GM12878 (cell line): ENCODE measurements at regions not wholly inside any gene's neighbourhood (a gene's known extent, or its start where the extent isn't known, plus 50 kb on each side); places are given as distances from the start of the nearest gene placed in this dataset.
A peak's percentile ranks its signal among the peaks of the same experiment; 100 is the strongest.

ENCODE experiments used
- ATAC-seq: fragments of 200-7000 bp; cut with Tn5 transposase; 3 replicates; pipeline ENCODE4 v1.9.1; 2020; ENCODE audit warnings: mild to moderate bottlenecking, moderate library complexity
- BruUV-seq: library from RNA; stranded (reverse); fragments of 400-500 nt; replicated peaks from 2 replicates; lab custom pipeline; 2021; lab: Mats Ljungman, UMichigan
- CTCF ChIA-PET: fragments of 300-600 bp; sonication (Branson Sonifier 250); formaldehyde crosslinking; extraction: SDS; loops from one replicate; lab custom pipeline; 2021; ENCODE audit warnings: inconsistent platforms; lab: Yijun Ruan, JAX
- POLR2A ChIA-PET: fragments of 350-600 bp; formaldehyde crosslinking; extraction: SDS; loops from one replicate; lab custom pipeline; 2021; ENCODE audit warnings: inconsistent platforms; lab: Charles Lee
- RAD21 ChIA-PET: fragments of 300-600 bp; sonication (Branson Sonifier 250); formaldehyde crosslinking; loops from one replicate; lab custom pipeline; 2023; ENCODE audit warnings: antibody characterized with exemption; ENCODE audit not compliant: unreplicated experiment; lab: Charles Lee
- SMC1A ChIA-PET: fragments of 300-600 bp; sonication (Branson Sonifier 250); formaldehyde crosslinking; loops from one replicate; lab custom pipeline; 2023; ENCODE audit not compliant: unreplicated experiment, uncharacterized antibody; lab: Charles Lee
- DNase-seq: peaks from one replicate; pipeline ENCODE4 v3.0.0-alpha.2; 2011; ENCODE audit warnings: low read depth, low spot score
- FAIRE-seq: peaks from 3 replicates; lab custom pipeline; 2011; peaks lifted over from hg19 to GRCh38; lab: Jason Lieb, UNC
- H2AFZ ChIP-seq: 2 replicates; pipeline ENCODE4 v1.6.0; 2011; ENCODE audit warnings: low read depth, low read length, control low read depth; ENCODE audit not compliant: control insufficient read depth
- H3K27ac ChIP-seq: 2 replicates; pipeline ENCODE4 v1.5.1; 2011; ENCODE audit warnings: control low read depth; ENCODE audit not compliant: control insufficient read depth, insufficient read depth
- H3K27me3 ChIP-seq, 2 experiments: replicated peaks in 1 of 2; 2 replicates each; pipeline versions ENCODE4 v1.6.0 to v1.6.1; 2011; ENCODE audit warnings: low read length in 1 of 2; ENCODE audit not compliant: control insufficient read depth in 2 of 2, insufficient read depth in 2 of 2
- H3K36me3 ChIP-seq, 2 experiments: 2 replicates each; pipeline ENCODE4 v1.5.1; 2011; ENCODE audit warnings: low read length in 1 of 2; ENCODE audit not compliant: control insufficient read depth in 2 of 2, insufficient read depth in 2 of 2
- H3K4me1 ChIP-seq: 2 replicates; pipeline ENCODE4 v1.6.1; 2011; ENCODE audit warnings: mild to moderate bottlenecking, low read length, moderate library complexity, mixed read lengths; ENCODE audit not compliant: control insufficient read depth, insufficient read depth
- H3K4me2 ChIP-seq: 2 replicates; pipeline ENCODE4 v1.6.0; 2011; ENCODE audit warnings: control low read depth; ENCODE audit not compliant: control insufficient read depth, insufficient read depth
- H3K4me3 ChIP-seq: fragments of 200-600 bp; sonication (generic); 2 replicates; pipeline ENCODE4 v1.5.1; 2016
- H3K79me2 ChIP-seq: 2 replicates; pipeline ENCODE4 v1.6.0; 2011; ENCODE audit warnings: low read length; ENCODE audit not compliant: control insufficient read depth, insufficient read depth
- H3K9ac ChIP-seq: 2 replicates; pipeline ENCODE4 v1.8.0; 2011; ENCODE audit warnings: low read length, control low read depth, mixed read lengths; ENCODE audit not compliant: control insufficient read depth, insufficient read depth
- H3K9me3 ChIP-seq: replicated peaks from 3 replicates; pipeline ENCODE4 v1.5.1; 2011; ENCODE audit warnings: mild to moderate bottlenecking, low read length; ENCODE audit not compliant: control insufficient read depth, insufficient read depth
- H4K20me1 ChIP-seq: 2 replicates; pipeline ENCODE4 v1.6.0; 2011; ENCODE audit not compliant: control insufficient read depth, insufficient read depth
- BRCA1 ChIP-seq: IDR thresholded peaks from 2 replicates; pipeline ENCODE4 v1.6.1; 2011; ENCODE audit warnings: low read depth, low read length, improper control_type of control experiment
- ESRRA ChIP-seq: IDR thresholded peaks from 2 replicates; pipeline ENCODE4 v1.6.1; 2012; ENCODE audit warnings: mild to moderate bottlenecking, low read length, improper control_type of control experiment
- KDM1A ChIP-seq: fragments of 200-600 bp; sonication (generic); IDR thresholded peaks from 2 replicates; pipeline ENCODE4 v1.6.1; 2016; ENCODE audit warnings: borderline replicate concordance
- MTA3 ChIP-seq: IDR thresholded peaks from 2 replicates; pipeline ENCODE4 v1.6.1; 2012; ENCODE audit warnings: low read length, inconsistent platforms, borderline replicate concordance
- NR2C2 ChIP-seq: IDR thresholded peaks from 2 replicates; pipeline ENCODE4 v1.6.1; 2011; ENCODE audit warnings: borderline replicate concordance, low read depth; ENCODE audit not compliant: control insufficient read depth, insufficient read length
- PAX8 ChIP-seq: fragments of 450-650 bp; IDR thresholded peaks from 2 replicates; pipeline ENCODE4 v1.6.1; 2017; ENCODE audit warnings: mild to moderate bottlenecking, moderate library complexity
- RBBP5 ChIP-seq: fragments of 200-600 bp; sonication (generic); conservative IDR thresholded peaks from 2 replicates; pipeline ENCODE4 v1.6.1; 2016
- RELA ChIP-seq: fragments of 450-650 bp; IDR thresholded peaks from 2 replicates; pipeline ENCODE4 v1.8.0; 2014; ENCODE audit warnings: borderline replicate concordance; ENCODE audit not compliant: partially characterized antibody
- SMC3 ChIP-seq: IDR thresholded peaks from 2 replicates; pipeline ENCODE4 v1.6.1; 2011; ENCODE audit warnings: low read length, improper control_type of control experiment, borderline replicate concordance
- SPI1 ChIP-seq: IDR thresholded peaks from 2 replicates; pipeline ENCODE4 v1.6.1; 2011; ENCODE audit warnings: low read depth, mild to moderate bottlenecking, low read length, moderate library complexity, borderline replicate concordance; ENCODE audit not compliant: insufficient read depth
- WRNIP1 ChIP-seq: IDR thresholded peaks from 2 replicates; pipeline ENCODE4 v1.6.1; 2011; ENCODE audit warnings: low read depth, low read length, improper control_type of control experiment, borderline replicate concordance
- ZNF687 ChIP-seq: fragments of 450-650 bp; IDR thresholded peaks from 2 replicates; pipeline ENCODE4 v1.6.1; 2017; ENCODE audit warnings: mild to moderate bottlenecking, moderate library complexity
- WGBS: methylation state at CpG from one replicate; pipeline ENCODE4 v1.1.6; 2016; ENCODE audit warnings: low lambda C conversion rate; ENCODE audit not compliant: insufficient replicate concordance, insufficient coverage; ENCODE audit errors: missing lambda C conversion rate; 5-methylcytosine and 5-hydroxymethylcytosine counted together
- in situ Hi-C: fragments of 300-500 bp; cut with MboI; formaldehyde crosslinking; loops from 9 replicates; pipeline ENCODE4 v1.14.3; 2018; ENCODE audit warnings: mixed read lengths
- intact Hi-C: fragments of 100-400 bp; cut with micrococcal nuclease; formaldehyde crosslinking; loops from one replicate; pipeline ENCODE4 v1.14.2; 2022; ENCODE audit not compliant: unreplicated experiment

- TF ChIP-seq PAX8 (no peak), ESRRA (no peak), BRCA1 (no peak), SMC3 (no peak), ZNF687 (no peak), NR2C2 (no peak), RBBP5 (no peak)
Measured at GRCh38 chr5:33232731-33233505, 207.8 kb upstream of the TARS1 start (continued).

- H2AFZ ChIP-seq = peak overlapping the region; percentile 1; the same call in 1 of the 2 replicates
- H3K4me1 ChIP-seq = peaks cover 11% of the 10 kb centered on the region
- H3K36me3 ChIP-seq = no peaks in the 10 kb centered on the region
- no TSS peak for BruUV-seq
- no peaks in the 10 kb centered on the region for H3K27me3 ChIP-seq
- no peak overlapping the region for H3K4me2 ChIP-seq
- in situ Hi-C loops (no loop called here), intact Hi-C loops (no loop called here)
- ChIA-PET POLR2A (no interaction called here), CTCF (no interaction called here), RAD21 (no interaction called here)
- no peak overlapping the region for H3K4me3 ChIP-seq
- no peak overlapping the region for H3K27ac ChIP-seq
- DNase-seq (no peak), ATAC-seq (no peak), FAIRE-seq (no peak)
- no peak overlapping the region for H3K9ac ChIP-seq
- no peaks in the 10 kb centered on the region for H4K20me1 ChIP-seq
- H3K79me2 ChIP-seq = no peaks in the 10 kb centered on the region
- TF ChIP-seq SPI1 (no peak), WRNIP1 (no peak), RELA (no peak), KDM1A (no peak), MTA3 (no peak)
- TF ChIP-seq, all 136 proteins: peak for 0
- WGBS = 47% methylated on average over 4 of the region's 4 CpGs
- H3K9me3 ChIP-seq = no peaks in the 10 kb centered on the region; the same call in 2 of the 3 replicates
- SMC1A ChIA-PET = no interaction called here
Measured at GRCh38 chr5:33235304-33235703, 205.5 kb upstream of the TARS1 start.
